Skeletal muscle cell (primary cell): ENCODE measurements at regions not wholly inside any gene's neighbourhood (a gene's known extent, or its start where the extent isn't known, plus 50 kb on each side); places are given as distances from the start of the nearest gene placed in this dataset.
"Not testable (repeated sequence)": the region's sequence is repeated elsewhere in the genome, so short reads cannot be mapped to it uniquely, and the experiment has no call there.

Experiments used
- DNase-seq: peaks from one replicate; pipeline ENCODE4 v3.0.0-alpha.2; 2010; ENCODE audit warnings: low read depth
- H3K4me3 ChIP-seq: 2 replicates; pipeline ENCODE4 v1.5.1; 2011; ENCODE audit warnings: low read depth, mild to moderate bottlenecking, control low read depth, low read length, moderate library complexity

- no peak overlapping the region for H3K4me3 ChIP-seq
- DNase-seq: no peak
Observed at GRCh38 chr3:117837391-117837790, 1127.8 kb downstream of the TUSC7 start.

GRCh38 chr3:117842086-117842485 is 1132.5 kb downstream of the TUSC7 start:
- H3K4me3 ChIP-seq: no peak overlapping the region
- DNase-seq: no peak

- no peak for DNase-seq
- H3K4me3 ChIP-seq: no peak overlapping the region
Observed at GRCh38 chr3:117843356-117843755, 1133.8 kb downstream of the TUSC7 start.

- no peak overlapping the region for H3K4me3 ChIP-seq
- no peak for DNase-seq
Observed at GRCh38 chr3:117844676-117845075, 1135.1 kb downstream of the TUSC7 start.

- no peak for DNase-seq
- H3K4me3 ChIP-seq: no peak overlapping the region
Observed at GRCh38 chr3:117846238-117846637, 1136.7 kb downstream of the TUSC7 start.

- no peak overlapping the region for H3K4me3 ChIP-seq
- DNase-seq: no peak
Observed at GRCh38 chr3:117848606-117849005, 1139.0 kb downstream of the TUSC7 start.

- no peak overlapping the region for H3K4me3 ChIP-seq
- peak; percentile 6 for DNase-seq
Observed at GRCh38 chr3:117853923-117854668, 1144.5 kb downstream of the TUSC7 start.

GRCh38 chr3:117856354-117856753 is 1146.8 kb downstream of the TUSC7 start:
- no peak for DNase-seq
- no peak overlapping the region for H3K4me3 ChIP-seq

GRCh38 chr3:117863146-117863545 is 1153.6 kb downstream of the TUSC7 start:
- DNase-seq: no peak

GRCh38 chr3:117865338-117865737 is 1155.8 kb downstream of the TUSC7 start:
- no peak for DNase-seq
- H3K4me3 ChIP-seq: no peak overlapping the region

More at GRCh38 chr3:117863146-117863545, 1153.6 kb downstream of the TUSC7 start:
- H3K4me3 ChIP-seq: no peak overlapping the region

- DNase-seq: no peak
- no peak overlapping the region for H3K4me3 ChIP-seq
Observed at GRCh38 chr3:117868766-117869165, 1159.2 kb downstream of the TUSC7 start.

- DNase-seq: no peak
- H3K4me3 ChIP-seq: no peak overlapping the region
Observed at GRCh38 chr3:117871934-117872333, 1162.4 kb downstream of the TUSC7 start.

GRCh38 chr3:117872594-117873248 is 1161.9 kb downstream of the IGSF11 start:
- H3K4me3 ChIP-seq, DNase-seq: not testable (repeated sequence)

- DNase-seq: no peak
- no peak overlapping the region for H3K4me3 ChIP-seq
Observed at GRCh38 chr3:117873249-117873600, 1161.4 kb downstream of the IGSF11 start.

GRCh38 chr3:117874028-117874690 is 1160.5 kb downstream of the IGSF11 start:
- H3K4me3 ChIP-seq: no peak overlapping the region
- DNase-seq: no peak

- H3K4me3 ChIP-seq: no peak overlapping the region
- DNase-seq: no peak
Observed at GRCh38 chr3:117874904-117875874, 1159.5 kb downstream of the IGSF11 start.

GRCh38 chr3:117875887-117876286 is 1158.8 kb downstream of the IGSF11 start:
- H3K4me3 ChIP-seq: no peak overlapping the region

GRCh38 chr3:117880638-117881037 is 1154.0 kb downstream of the IGSF11 start:
- no peak overlapping the region for H3K4me3 ChIP-seq
- no peak for DNase-seq

More at GRCh38 chr3:117875887-117876286, 1158.8 kb downstream of the IGSF11 start:
- DNase-seq: no peak

- DNase-seq: no peak
- no peak overlapping the region for H3K4me3 ChIP-seq
Observed at GRCh38 chr3:117881210-117881609, 1153.4 kb downstream of the IGSF11 start.
